Rectal smooth muscle tissue (tissue), 1 donor: ENCODE measurements at regions not wholly inside any gene's neighbourhood (a gene's known extent, or its start where the extent isn't known, plus 50 kb on each side); places are given as distances from the start of the nearest gene placed in this dataset.

ENCODE experiments used
- H3K27ac ChIP-seq: one replicate; pipeline ENCODE4 v1.7.0; 2013; ENCODE audit warnings: low read depth, low read length, inconsistent platforms
- H3K27me3 ChIP-seq: one replicate; pipeline ENCODE4 v1.7.0; 2013; ENCODE audit warnings: low read length; ENCODE audit not compliant: control insufficient read depth, insufficient read depth
- H3K36me3 ChIP-seq: one replicate; pipeline ENCODE4 v1.7.0; 2013; ENCODE audit warnings: low read length; ENCODE audit not compliant: control insufficient read depth, insufficient read depth
- H3K4me1 ChIP-seq: one replicate; pipeline ENCODE4 v1.7.0; 2013; ENCODE audit warnings: low read length; ENCODE audit not compliant: control insufficient read depth, insufficient read depth
- H3K4me3 ChIP-seq: one replicate; pipeline ENCODE4 v1.7.0; 2013; ENCODE audit warnings: low read length
- H3K9ac ChIP-seq: one replicate; pipeline ENCODE4 v1.7.0; 2013; ENCODE audit warnings: low read length

- H3K4me3 ChIP-seq = no peak overlapping the region
- H3K36me3 ChIP-seq = no peaks in the 10 kb centered on the region
- H3K27ac ChIP-seq = no peak overlapping the region
- H3K4me1 ChIP-seq = no peaks in the 10 kb centered on the region
- no peak overlapping the region for H3K9ac ChIP-seq
- no peaks in the 10 kb centered on the region for H3K27me3 ChIP-seq
Measured at GRCh38 chr20:54849741-54850140, 374.3 kb downstream of the DOK5 start.

- no peaks in the 10 kb centered on the region for H3K4me1 ChIP-seq
- no peaks in the 10 kb centered on the region for H3K36me3 ChIP-seq
- no peaks in the 10 kb centered on the region for H3K27me3 ChIP-seq
- H3K4me3 ChIP-seq = no peak overlapping the region
- no peak overlapping the region for H3K9ac ChIP-seq
- H3K27ac ChIP-seq = no peak overlapping the region
Measured at GRCh38 chr20:54848984-54849538, 373.7 kb downstream of the DOK5 start.

GRCh38 chr20:54848262-54848661 lies 372.9 kb downstream of the DOK5 start:
- Histone ChIP-seq H3K9ac (no peak overlapping the region), H3K4me1 (no peaks in the 10 kb centered on the region), H3K27me3 (no peaks in the 10 kb centered on the region), H3K27ac (no peak overlapping the region), H3K36me3 (no peaks in the 10 kb centered on the region), H3K4me3 (no peak overlapping the region)

GRCh38 chr20:54846948-54847347 lies 371.6 kb downstream of the DOK5 start:
- H3K4me1 ChIP-seq = no peaks in the 10 kb centered on the region
- H3K36me3 ChIP-seq = no peaks in the 10 kb centered on the region
- H3K27ac ChIP-seq = no peak overlapping the region
- H3K27me3 ChIP-seq = no peaks in the 10 kb centered on the region
- H3K9ac ChIP-seq = no peak overlapping the region
- no peak overlapping the region for H3K4me3 ChIP-seq

- Histone ChIP-seq H3K4me3 (no peak overlapping the region), H3K36me3 (no peaks in the 10 kb centered on the region), H3K27me3 (no peaks in the 10 kb centered on the region), H3K27ac (no peak overlapping the region), H3K9ac (no peak overlapping the region), H3K4me1 (no peaks in the 10 kb centered on the region)
Measured at GRCh38 chr20:54844346-54844745, 369.0 kb downstream of the DOK5 start.

GRCh38 chr20:54843865-54844264 lies 368.5 kb downstream of the DOK5 start:
- H3K9ac ChIP-seq = no peak overlapping the region

GRCh38 chr20:54843431-54843830 lies 368.0 kb downstream of the DOK5 start:
- no peak overlapping the region for H3K27ac ChIP-seq
- no peak overlapping the region for H3K4me3 ChIP-seq
- H3K4me1 ChIP-seq = no peaks in the 10 kb centered on the region
- no peaks in the 10 kb centered on the region for H3K27me3 ChIP-seq
- H3K9ac ChIP-seq = no peak overlapping the region
- H3K36me3 ChIP-seq = no peaks in the 10 kb centered on the region

More at GRCh38 chr20:54843865-54844264, 368.5 kb downstream of the DOK5 start:
- Histone ChIP-seq H3K4me3 (no peak overlapping the region), H3K36me3 (no peaks in the 10 kb centered on the region), H3K27ac (no peak overlapping the region), H3K27me3 (no peaks in the 10 kb centered on the region), H3K4me1 (no peaks in the 10 kb centered on the region)

GRCh38 chr20:54839224-54839623 lies 363.8 kb downstream of the DOK5 start:
- no peaks in the 10 kb centered on the region for H3K27me3 ChIP-seq
- H3K4me1 ChIP-seq = no peaks in the 10 kb centered on the region
- no peak overlapping the region for H3K4me3 ChIP-seq
- no peak overlapping the region for H3K27ac ChIP-seq
- no peak overlapping the region for H3K9ac ChIP-seq
- H3K36me3 ChIP-seq = no peaks in the 10 kb centered on the region

- no peaks in the 10 kb centered on the region for H3K4me1 ChIP-seq
- no peak overlapping the region for H3K27ac ChIP-seq
- no peak overlapping the region for H3K4me3 ChIP-seq
- H3K27me3 ChIP-seq = no peaks in the 10 kb centered on the region
- no peaks in the 10 kb centered on the region for H3K36me3 ChIP-seq
- no peak overlapping the region for H3K9ac ChIP-seq
Measured at GRCh38 chr20:54837226-54837625, 361.8 kb downstream of the DOK5 start.

- H3K36me3 ChIP-seq = no peaks in the 10 kb centered on the region
- H3K27ac ChIP-seq = no peak overlapping the region
- no peak overlapping the region for H3K9ac ChIP-seq
- H3K4me1 ChIP-seq = no peaks in the 10 kb centered on the region
- no peaks in the 10 kb centered on the region for H3K27me3 ChIP-seq
- H3K4me3 ChIP-seq = no peak overlapping the region
Measured at GRCh38 chr20:54822386-54822785, 347.0 kb downstream of the DOK5 start.

- H3K4me3 ChIP-seq = no peak overlapping the region
- no peak overlapping the region for H3K27ac ChIP-seq
- no peaks in the 10 kb centered on the region for H3K27me3 ChIP-seq
- no peak overlapping the region for H3K9ac ChIP-seq
- H3K4me1 ChIP-seq = no peaks in the 10 kb centered on the region
- no peaks in the 10 kb centered on the region for H3K36me3 ChIP-seq
Measured at GRCh38 chr20:54820392-54820791, 345.0 kb downstream of the DOK5 start.

GRCh38 chr20:54806462-54806861 lies 331.1 kb downstream of the DOK5 start:
- no peaks in the 10 kb centered on the region for H3K4me1 ChIP-seq
- H3K27me3 ChIP-seq = no peaks in the 10 kb centered on the region
- H3K36me3 ChIP-seq = no peaks in the 10 kb centered on the region
- no peak overlapping the region for H3K9ac ChIP-seq
- H3K27ac ChIP-seq = no peak overlapping the region
- H3K4me3 ChIP-seq = no peak overlapping the region

- no peak overlapping the region for H3K9ac ChIP-seq
- no peak overlapping the region for H3K27ac ChIP-seq
- H3K27me3 ChIP-seq = no peaks in the 10 kb centered on the region
- no peaks in the 10 kb centered on the region for H3K36me3 ChIP-seq
- no peak overlapping the region for H3K4me3 ChIP-seq
- H3K4me1 ChIP-seq = no peaks in the 10 kb centered on the region
Measured at GRCh38 chr20:54794874-54795273, 319.5 kb downstream of the DOK5 start.
